ENCODE measurements at regions not wholly inside any gene's neighbourhood (a gene's known extent, or its start where the extent isn't known, plus 50 kb on each side); places are given as distances from the start of the nearest gene placed in this dataset.

DNA sequence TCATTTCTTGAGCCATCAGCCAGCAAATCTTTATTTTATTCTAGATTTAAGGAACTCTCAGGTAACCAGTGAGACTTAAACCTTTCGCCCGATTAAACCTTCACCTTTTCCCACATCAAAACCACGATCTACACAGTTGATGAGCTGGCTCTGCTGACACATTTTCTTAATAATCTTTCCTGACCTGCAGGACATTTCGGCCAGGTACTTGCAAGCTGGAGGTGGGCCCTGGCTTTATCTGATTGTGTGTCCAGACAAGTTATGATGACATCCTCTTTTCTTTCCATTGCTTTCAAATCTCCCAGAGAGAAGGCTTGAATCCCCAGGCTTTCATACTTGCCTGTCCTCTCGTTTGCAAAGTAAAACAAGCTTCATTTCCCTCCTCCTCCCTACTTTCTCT is 144.2 kb downstream of the EFNB2 start:
- 85 to 88% methylated on average over 4 to 5 of the region's 5 CpGs for WGBS, 2 donors (ENCODE audit: low coverage in 1 of 2)
- H3K36me3 ChIP-seq: no peaks in the 10 kb centered on the region
- ATAC-seq: no peak
- H3K4me3 ChIP-seq: no peak overlapping the region
- no peaks in the 10 kb centered on the region for H3K9me3 ChIP-seq
- H3K27ac ChIP-seq: no peak overlapping the region
- H3K27me3 ChIP-seq: no peaks in the 10 kb centered on the region
- no peak for TF ChIP-seq POLR2AphosphoS5 (IDR thresholded peaks at IDR 0.05)
- TF ChIP-seq, protein P1, sequence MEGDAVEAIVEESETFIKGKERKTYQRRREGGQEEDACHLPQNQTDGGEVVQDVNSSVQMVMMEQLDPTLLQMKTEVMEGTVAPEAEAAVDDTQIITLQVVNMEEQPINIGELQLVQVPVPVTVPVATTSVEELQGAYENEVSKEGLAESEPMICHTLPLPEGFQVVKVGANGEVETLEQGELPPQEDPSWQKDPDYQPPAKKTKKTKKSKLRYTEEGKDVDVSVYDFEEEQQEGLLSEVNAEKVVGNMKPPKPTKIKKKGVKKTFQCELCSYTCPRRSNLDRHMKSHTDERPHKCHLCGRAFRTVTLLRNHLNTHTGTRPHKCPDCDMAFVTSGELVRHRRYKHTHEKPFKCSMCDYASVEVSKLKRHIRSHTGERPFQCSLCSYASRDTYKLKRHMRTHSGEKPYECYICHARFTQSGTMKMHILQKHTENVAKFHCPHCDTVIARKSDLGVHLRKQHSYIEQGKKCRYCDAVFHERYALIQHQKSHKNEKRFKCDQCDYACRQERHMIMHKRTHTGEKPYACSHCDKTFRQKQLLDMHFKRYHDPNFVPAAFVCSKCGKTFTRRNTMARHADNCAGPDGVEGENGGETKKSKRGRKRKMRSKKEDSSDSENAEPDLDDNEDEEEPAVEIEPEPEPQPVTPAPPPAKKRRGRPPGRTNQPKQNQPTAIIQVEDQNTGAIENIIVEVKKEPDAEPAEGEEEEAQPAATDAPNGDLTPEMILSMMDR (IDR thresholded peaks at IDR 0.05): no peak
- TF ChIP-seq EP300 (IDR thresholded peaks at IDR 0.05): no peak
- H3K4me1 ChIP-seq: no peaks in the 10 kb centered on the region

DNA sequence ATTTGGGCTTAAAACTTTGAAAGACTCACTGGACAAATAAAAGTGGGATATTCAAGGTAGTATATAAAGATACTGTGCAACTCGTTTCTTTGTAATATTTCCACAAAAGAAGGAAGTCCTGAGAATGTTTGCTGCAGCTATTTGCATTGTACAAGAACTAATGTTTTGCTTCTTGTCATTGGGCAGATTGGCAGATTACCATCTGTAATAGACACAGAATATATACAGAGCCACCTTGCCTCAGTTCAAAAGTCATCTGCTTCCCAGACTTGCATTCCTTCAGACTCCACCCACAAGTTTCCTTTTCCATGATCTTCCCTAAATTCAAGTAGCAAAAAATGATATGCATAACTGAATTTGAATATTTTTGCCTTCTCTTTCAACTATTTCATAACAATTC is 145.1 kb downstream of the EFNB2 start:
- H3K9me3 ChIP-seq: no peaks in the 10 kb centered on the region
- H3K4me3 ChIP-seq: no peak overlapping the region
- H3K27me3 ChIP-seq: no peaks in the 10 kb centered on the region
- H3K36me3 ChIP-seq: no peaks in the 10 kb centered on the region
- 56 to 76% methylated on average over 1 of the region's 1 CpG for WGBS, 2 donors (ENCODE audit: low coverage in 1 of 2)
- no peaks in the 10 kb centered on the region for H3K4me1 ChIP-seq
- no peak overlapping the region for H3K27ac ChIP-seq
- ATAC-seq: no peak
- TF ChIP-seq POLR2AphosphoS5 (IDR thresholded peaks at IDR 0.05): no peak
- TF ChIP-seq, protein P1 (IDR thresholded peaks at IDR 0.05): no peak
- no peak for TF ChIP-seq POLR2A (IDR thresholded peaks at IDR 0.05)
- TF ChIP-seq EP300 (IDR thresholded peaks at IDR 0.05): no peak

DNA sequence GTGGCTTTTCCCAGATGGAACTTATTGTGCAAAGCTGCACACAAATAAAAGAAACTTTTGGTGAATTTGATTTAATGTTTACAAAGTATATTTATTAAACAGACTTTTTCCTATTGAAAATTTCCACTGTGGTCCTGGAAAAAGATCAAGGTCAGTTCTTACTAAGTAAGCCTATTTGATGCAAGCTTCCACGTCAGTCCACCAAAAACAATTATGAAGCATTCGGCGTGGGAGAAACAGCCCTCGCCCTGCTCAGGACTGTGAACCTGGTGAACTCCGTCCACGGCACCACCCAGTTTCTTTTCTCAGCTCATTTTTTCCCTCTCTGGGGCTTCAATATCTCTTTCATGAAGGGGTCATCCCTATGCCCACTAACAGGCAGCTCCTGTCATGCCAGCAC is 149.8 kb downstream of the EFNB2 start:
- TF ChIP-seq, protein P1 (IDR thresholded peaks at IDR 0.05): no peak
- TF ChIP-seq POLR2A (IDR thresholded peaks at IDR 0.05) (no peak), POLR2AphosphoS5 (IDR thresholded peaks at IDR 0.05) (no peak), EP300 (IDR thresholded peaks at IDR 0.05) (no peak)
- Histone ChIP-seq H3K9me3 (no peaks in the 10 kb centered on the region), H3K27ac (no peak overlapping the region), H3K36me3 (no peaks in the 10 kb centered on the region), H3K4me3 (no peak overlapping the region), H3K4me1 (no peaks in the 10 kb centered on the region), H3K27me3 (no peaks in the 10 kb centered on the region)
- 78 to 91% methylated on average over 5 to 6 of the region's 6 CpGs for WGBS, 2 donors (ENCODE audit: low coverage in 1 of 2)
- no peak for ATAC-seq

DNA sequence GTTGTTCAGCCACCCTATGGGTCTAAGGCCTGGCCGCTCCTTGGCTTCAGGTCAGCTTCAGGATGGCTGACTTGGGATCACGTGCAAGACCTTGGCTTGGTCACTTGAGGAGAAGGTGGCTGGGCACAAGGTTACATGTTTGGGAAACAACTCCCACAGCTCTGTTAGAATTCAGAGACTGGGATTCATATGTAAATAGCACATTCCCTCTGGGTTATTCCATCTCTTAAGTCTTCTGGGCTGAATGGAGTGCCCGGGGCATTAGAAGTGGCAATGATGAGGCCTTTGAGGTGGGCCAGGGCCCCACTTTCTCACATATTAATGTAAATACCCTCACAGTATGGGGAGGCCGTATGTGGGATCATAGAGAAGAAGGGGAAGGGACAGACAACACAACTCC is 150.9 kb downstream of the EFNB2 start:
- no peaks in the 10 kb centered on the region for H3K27me3 ChIP-seq
- TF ChIP-seq POLR2AphosphoS5 (IDR thresholded peaks at IDR 0.05): no peak
- TF ChIP-seq, protein P1 (IDR thresholded peaks at IDR 0.05): no peak
- TF ChIP-seq POLR2A (IDR thresholded peaks at IDR 0.05): no peak
- no peak for TF ChIP-seq EP300 (IDR thresholded peaks at IDR 0.05)
- H3K9me3 ChIP-seq: no peaks in the 10 kb centered on the region
- H3K4me3 ChIP-seq: no peak overlapping the region
- H3K36me3 ChIP-seq: no peaks in the 10 kb centered on the region
- ATAC-seq: no peak
- no peaks in the 10 kb centered on the region for H3K4me1 ChIP-seq
- 90% methylated on average over 3 of the region's 4 CpGs; no CpG with 5 or more reads in 1 of the 2 donors for WGBS, 2 donors (ENCODE audit: low coverage in 1 of 2)
- no peak overlapping the region for H3K27ac ChIP-seq

DNA sequence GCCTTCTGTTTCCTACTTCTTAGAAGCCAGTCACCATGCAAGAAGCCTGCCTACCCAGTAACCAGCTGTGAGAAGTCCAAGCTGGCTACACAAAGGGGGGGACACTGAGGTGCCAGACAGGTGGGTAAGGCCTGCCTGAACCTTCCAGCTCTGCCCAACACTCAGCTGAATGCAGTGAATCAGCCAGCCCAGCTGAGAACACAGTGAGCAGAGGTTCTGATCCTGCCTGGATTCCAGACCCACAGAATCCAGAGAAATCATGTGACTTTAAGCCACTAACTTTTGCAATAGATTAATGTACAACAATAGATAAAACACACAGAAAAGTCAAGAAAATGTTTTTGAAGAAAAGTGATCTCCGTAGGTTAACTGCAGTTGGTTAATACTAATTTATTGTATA is 151.7 kb downstream of the EFNB2 start:
- ATAC-seq: no peak
- 100% methylated on average over 1 of the region's 1 CpG for WGBS, 2 donors (ENCODE audit: low coverage in 1 of 2)
- H3K9me3 ChIP-seq: no peaks in the 10 kb centered on the region
- no peak overlapping the region for H3K4me3 ChIP-seq
- no peaks in the 10 kb centered on the region for H3K36me3 ChIP-seq
- H3K27me3 ChIP-seq: no peaks in the 10 kb centered on the region
- TF ChIP-seq EP300 (IDR thresholded peaks at IDR 0.05) (no peak), POLR2A (IDR thresholded peaks at IDR 0.05) (no peak), POLR2AphosphoS5 (IDR thresholded peaks at IDR 0.05) (no peak)
- TF ChIP-seq, protein P1 (IDR thresholded peaks at IDR 0.05): no peak
- no peak overlapping the region for H3K27ac ChIP-seq
- no peaks in the 10 kb centered on the region for H3K4me1 ChIP-seq

All from gastroesophageal sphincter (tissue), 4 donors.